NCI-H1417 (cell line): ENCODE measurements at regions not wholly inside any gene's neighbourhood (a gene's known extent, or its start where the extent isn't known, plus 50 kb on each side); places are given as distances from the start of the nearest gene placed in this dataset.
A peak's percentile ranks its signal among the peaks of the same experiment; 100 is the strongest.

Experiments used
- DNase-seq, 3 experiments: peaks; one replicate each; lab custom pipeline; 2025; lab: John Stamatoyannopoulos, UW

GRCh38 chr10:59553162-59553900 is 156.3 kb downstream of the SLC16A9 start:
- no peak for DNase-seq

- DNase-seq: no peak
Measured at GRCh38 chr10:59550061-59550460, 159.6 kb downstream of the SLC16A9 start.

- no peak for DNase-seq
Measured at GRCh38 chr10:59538623-59539022, 171.0 kb downstream of the SLC16A9 start.

GRCh38 chr10:59537501-59537900 is 172.1 kb downstream of the SLC16A9 start:
- no peak for DNase-seq

GRCh38 chr10:59536167-59537014 is 173.3 kb downstream of the SLC16A9 start:
- peak in 2 of 3 experiments; percentile 4 to 28 for DNase-seq

- no peak for DNase-seq
Measured at GRCh38 chr10:59524348-59524747, 162.0 kb upstream of the FAM13C start.

GRCh38 chr10:59523851-59524250 is 161.5 kb upstream of the FAM13C start:
- no peak for DNase-seq

- DNase-seq: no peak
Measured at GRCh38 chr10:59517996-59518395, 155.6 kb upstream of the FAM13C start.

- DNase-seq: no peak
Measured at GRCh38 chr10:59517341-59517899, 155.1 kb upstream of the FAM13C start.

GRCh38 chr10:59513558-59513957 is 151.2 kb upstream of the FAM13C start:
- DNase-seq: no peak

- DNase-seq: no peak
Measured at GRCh38 chr10:59512951-59513350, 150.6 kb upstream of the FAM13C start.

- DNase-seq: no peak
Measured at GRCh38 chr10:59508956-59509355, 146.6 kb upstream of the FAM13C start.

- no peak for DNase-seq
Measured at GRCh38 chr10:59508296-59508695, 145.9 kb upstream of the FAM13C start.

- DNase-seq: no peak
Measured at GRCh38 chr10:59505926-59506325, 143.6 kb upstream of the FAM13C start.

- peak in 1 of 3 experiments; percentile 8 for DNase-seq
Measured at GRCh38 chr10:59499460-59499859, 137.1 kb upstream of the FAM13C start.

GRCh38 chr10:59493017-59493416 is 130.7 kb upstream of the FAM13C start:
- DNase-seq: no peak

- DNase-seq: no peak
Measured at GRCh38 chr10:59479426-59479825, 117.1 kb upstream of the FAM13C start.

- DNase-seq: peak in 2 of 3 experiments; percentile 10 to 13
Measured at GRCh38 chr10:59470570-59470969, 108.2 kb upstream of the FAM13C start.

GRCh38 chr10:59465088-59465487 is 102.7 kb upstream of the FAM13C start:
- DNase-seq: peak in 1 of 3 experiments; percentile 29

- DNase-seq: no peak
Measured at GRCh38 chr10:59464483-59464882, 102.1 kb upstream of the FAM13C start.

- DNase-seq: no peak
Measured at GRCh38 chr10:59463909-59464308, 101.6 kb upstream of the FAM13C start.

- DNase-seq: no peak
Measured at GRCh38 chr10:59460601-59461000, 98.3 kb upstream of the FAM13C start.

GRCh38 chr10:59456199-59456598 is 93.8 kb upstream of the FAM13C start:
- DNase-seq: no peak
